Mucosa of rectum (tissue), 2 donors: ENCODE measurements at regions not wholly inside any gene's neighbourhood (a gene's known extent, or its start where the extent isn't known, plus 50 kb on each side); places are given as distances from the start of the nearest gene placed in this dataset.
"Not testable (repeated sequence)": the region's sequence is repeated elsewhere in the genome, so short reads cannot be mapped to it uniquely, and the experiment has no call there.

Experiments
- H3K27ac ChIP-seq, 2 donors: one replicate each; pipeline ENCODE4 v1.7.0; 2013; ENCODE audit warnings: inconsistent platforms in 2 of 2, low read depth in 2 of 2, low read length in 2 of 2
- H3K27me3 ChIP-seq, 2 donors: one replicate each; pipeline ENCODE4 v1.7.0; 2013; ENCODE audit warnings: low read length in 2 of 2; ENCODE audit not compliant: control insufficient read depth in 2 of 2, insufficient read depth in 2 of 2
- H3K36me3 ChIP-seq, 2 donors: one replicate each; pipeline ENCODE4 v1.7.0; 2013; ENCODE audit warnings: low read length in 2 of 2; ENCODE audit not compliant: control insufficient read depth in 2 of 2, insufficient read depth in 2 of 2
- H3K4me1 ChIP-seq, 2 donors: one replicate each; pipeline ENCODE4 v1.7.0; 2013; ENCODE audit warnings: low read length in 2 of 2, mild to moderate bottlenecking in 1 of 2; ENCODE audit not compliant: control insufficient read depth in 2 of 2, insufficient read depth in 2 of 2
- H3K4me3 ChIP-seq, 2 donors: one replicate each; pipeline ENCODE4 v1.7.0; 2013; ENCODE audit warnings: low read length in 2 of 2
- H3K9ac ChIP-seq, 2 donors: one replicate each; pipeline ENCODE4 v1.7.0; 2013; ENCODE audit warnings: low read length in 2 of 2, low read depth in 1 of 2, mild to moderate bottlenecking in 1 of 2
- H3K9me3 ChIP-seq, 2 donors: one replicate each; pipeline ENCODE4 v1.7.0; 2013; ENCODE audit warnings: low read length in 2 of 2; ENCODE audit not compliant: control insufficient read depth in 2 of 2
- donor health status: healthy.
- donor health status: Normal muscosa, but diverticular disease.

- Histone ChIP-seq H3K9me3 (no peaks in the 10 kb centered on the region), H3K9ac (no peak overlapping the region), H3K27me3 (no peaks in the 10 kb centered on the region), H3K4me1 (no peaks in the 10 kb centered on the region), H3K36me3 (no peaks in the 10 kb centered on the region), H3K27ac (no peak overlapping the region), H3K4me3 (no peak overlapping the region)
Observed at GRCh38 chr14:81993432-81993831, 459.8 kb upstream of the SEL1L start.

GRCh38 chr14:82003426-82003825, 469.8 kb upstream of the SEL1L start:
- no peak overlapping the region for H3K9ac ChIP-seq
- no peaks in the 10 kb centered on the region for H3K36me3 ChIP-seq
- H3K27ac ChIP-seq = no peak overlapping the region
- H3K27me3 ChIP-seq = no peaks in the 10 kb centered on the region
- no peak overlapping the region for H3K4me3 ChIP-seq
- H3K4me1 ChIP-seq = no peaks in the 10 kb centered on the region
- no peaks in the 10 kb centered on the region for H3K9me3 ChIP-seq

GRCh38 chr14:82009076-82009475, 475.4 kb upstream of the SEL1L start:
- no peak overlapping the region for H3K27ac ChIP-seq
- peaks cover 0 to 4% of the 10 kb centered on the region in 2 donors for H3K9me3 ChIP-seq

GRCh38 chr14:82009993-82010392, 476.3 kb upstream of the SEL1L start:
- H3K9ac ChIP-seq = no peak overlapping the region
- H3K4me1 ChIP-seq = no peaks in the 10 kb centered on the region
- no peaks in the 10 kb centered on the region for H3K27me3 ChIP-seq
- no peaks in the 10 kb centered on the region for H3K36me3 ChIP-seq
- H3K27ac ChIP-seq = no peak overlapping the region
- peaks cover 0 to 4% of the 10 kb centered on the region in 2 donors for H3K9me3 ChIP-seq
- H3K4me3 ChIP-seq = no peak overlapping the region

More at GRCh38 chr14:82009076-82009475, 475.4 kb upstream of the SEL1L start:
- H3K4me3 ChIP-seq = no peak overlapping the region
- no peaks in the 10 kb centered on the region for H3K27me3 ChIP-seq
- no peaks in the 10 kb centered on the region for H3K4me1 ChIP-seq
- no peak overlapping the region for H3K9ac ChIP-seq
- no peaks in the 10 kb centered on the region for H3K36me3 ChIP-seq

GRCh38 chr14:82011460-82011859, 477.8 kb upstream of the SEL1L start:
- H3K4me3 ChIP-seq = no peak overlapping the region

GRCh38 chr14:82029038-82029437, 495.4 kb upstream of the SEL1L start:
- no peak overlapping the region for H3K4me3 ChIP-seq
- H3K36me3 ChIP-seq = no peaks in the 10 kb centered on the region
- no peak overlapping the region for H3K27ac ChIP-seq
- no peaks in the 10 kb centered on the region for H3K9me3 ChIP-seq
- H3K9ac ChIP-seq = no peak overlapping the region
- no peaks in the 10 kb centered on the region for H3K4me1 ChIP-seq
- no peaks in the 10 kb centered on the region for H3K27me3 ChIP-seq

More at GRCh38 chr14:82011460-82011859, 477.8 kb upstream of the SEL1L start:
- Histone ChIP-seq H3K9me3 (peaks cover 0 to 4% of the 10 kb centered on the region in 2 donors), H3K27me3 (no peaks in the 10 kb centered on the region), H3K36me3 (no peaks in the 10 kb centered on the region), H3K4me1 (no peaks in the 10 kb centered on the region), H3K27ac (no peak overlapping the region), H3K9ac (no peak overlapping the region)

GRCh38 chr14:82035397-82035796, 501.7 kb upstream of the SEL1L start:
- Histone ChIP-seq H3K9me3 (peaks cover 0 to 4% of the 10 kb centered on the region in 2 donors), H3K36me3 (no peaks in the 10 kb centered on the region), H3K27me3 (no peaks in the 10 kb centered on the region), H3K27ac (no peak overlapping the region), H3K4me3 (no peak overlapping the region), H3K9ac (no peak overlapping the region), H3K4me1 (no peaks in the 10 kb centered on the region)

GRCh38 chr14:82038066-82038465, 504.4 kb upstream of the SEL1L start:
- H3K4me1 ChIP-seq, H3K4me3 ChIP-seq, H3K9me3 ChIP-seq, H3K36me3 ChIP-seq, H3K27me3 ChIP-seq, H3K9ac ChIP-seq, H3K27ac ChIP-seq: not testable (repeated sequence)

- H3K9me3 ChIP-seq = no peaks in the 10 kb centered on the region
- no peak overlapping the region for H3K4me3 ChIP-seq
- no peak overlapping the region for H3K27ac ChIP-seq
- H3K27me3 ChIP-seq = no peaks in the 10 kb centered on the region
- no peak overlapping the region for H3K9ac ChIP-seq
- H3K36me3 ChIP-seq = no peaks in the 10 kb centered on the region
- no peaks in the 10 kb centered on the region for H3K4me1 ChIP-seq
Observed at GRCh38 chr14:82045339-82045738, 511.7 kb upstream of the SEL1L start.

- no peaks in the 10 kb centered on the region for H3K27me3 ChIP-seq
- H3K27ac ChIP-seq = no peak overlapping the region
- no peaks in the 10 kb centered on the region for H3K36me3 ChIP-seq
- no peak overlapping the region for H3K4me3 ChIP-seq
- no peak overlapping the region for H3K9ac ChIP-seq
- H3K9me3 ChIP-seq = no peaks in the 10 kb centered on the region
- H3K4me1 ChIP-seq = no peaks in the 10 kb centered on the region
Observed at GRCh38 chr14:82046512-82047226, 513.0 kb upstream of the SEL1L start.
